Stimulated activated CD4-positive, alpha-beta T cell treated with anti-CD3 and anti-CD28 coated beads, Interleukin-1b, Interleukin-23, amount 100 ng/mL, for 4 hours (primary cell): ENCODE measurements at regions not wholly inside any gene's neighbourhood (a gene's known extent, or its start where the extent isn't known, plus 50 kb on each side); places are given as distances from the start of the nearest gene placed in this dataset.
"Not testable (repeated sequence)": the region's sequence is repeated elsewhere in the genome, so short reads cannot be mapped to it uniquely, and the experiment has no call there.

Source experiments
- DNase-seq, 2 donors: peaks; one replicate each; pipeline ENCODE4 v3.0.0-alpha.2; 2020; ENCODE audit warnings: low read depth in 2 of 2

- DNase-seq = no peak
Measured at GRCh38 chr21:23624281-23624680, 1983.0 kb downstream of the MRPL39 start.

GRCh38 chr21:23613014-23613413 is 1994.3 kb downstream of the MRPL39 start:
- DNase-seq = no peak

GRCh38 chr21:23612210-23612609 is 1995.1 kb downstream of the MRPL39 start:
- no peak for DNase-seq

- no peak for DNase-seq
Measured at GRCh38 chr21:23607782-23608431, 1999.4 kb downstream of the MRPL39 start.

GRCh38 chr21:23601549-23601948 is 2005.7 kb downstream of the MRPL39 start:
- no peak for DNase-seq

DNA sequence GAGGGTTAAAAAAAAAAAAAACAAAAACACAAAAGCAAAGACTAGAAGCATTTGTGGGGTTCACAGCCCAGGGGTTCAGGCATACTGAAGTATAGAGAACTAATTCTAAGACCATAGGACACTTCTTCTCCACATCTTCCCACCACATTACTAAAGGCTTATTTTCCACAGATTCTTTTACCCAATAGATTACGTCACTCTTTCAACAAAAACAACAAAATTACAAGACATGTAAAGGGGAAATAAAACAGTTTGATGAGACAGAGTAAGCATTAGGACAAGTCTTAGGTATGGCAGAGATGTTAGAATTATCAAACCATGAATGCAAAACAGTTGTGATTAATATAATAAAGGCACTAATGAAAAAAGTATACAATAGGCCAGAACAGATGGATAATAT is 2013.7 kb downstream of the MRPL39 start:
- no peak for DNase-seq

- DNase-seq = no peak
Measured at GRCh38 chr21:23585419-23585818, 2021.9 kb downstream of the MRPL39 start.

- no peak for DNase-seq
Measured at GRCh38 chr21:23579573-23579972, 2027.7 kb downstream of the MRPL39 start.

- DNase-seq = no peak
Measured at GRCh38 chr21:23578027-23578426, 2029.3 kb downstream of the MRPL39 start.

- no peak for DNase-seq
Measured at GRCh38 chr21:23574932-23575331, 2032.3 kb downstream of the MRPL39 start.

DNA sequence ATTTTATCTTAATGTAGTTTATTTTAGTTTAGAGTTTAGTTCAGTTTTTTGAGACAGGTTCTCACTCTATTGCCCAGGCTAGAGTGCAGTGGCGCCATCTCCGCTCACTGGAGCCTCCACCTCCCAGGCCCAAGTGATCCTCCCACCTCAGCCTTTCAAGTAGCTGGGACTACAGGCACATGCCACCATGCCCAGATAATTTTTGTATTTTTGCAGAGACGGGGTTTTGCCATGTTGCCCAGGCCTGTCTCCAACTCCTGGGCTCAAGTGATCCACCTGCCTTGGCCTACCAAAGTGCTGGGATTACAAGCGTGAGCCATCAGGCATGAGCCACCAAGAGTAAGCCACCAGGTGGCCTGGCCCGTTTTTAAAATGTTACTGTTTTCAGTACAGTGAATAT is 2058.4 kb downstream of the MRPL39 start:
- DNase-seq = not testable (repeated sequence)

DNA sequence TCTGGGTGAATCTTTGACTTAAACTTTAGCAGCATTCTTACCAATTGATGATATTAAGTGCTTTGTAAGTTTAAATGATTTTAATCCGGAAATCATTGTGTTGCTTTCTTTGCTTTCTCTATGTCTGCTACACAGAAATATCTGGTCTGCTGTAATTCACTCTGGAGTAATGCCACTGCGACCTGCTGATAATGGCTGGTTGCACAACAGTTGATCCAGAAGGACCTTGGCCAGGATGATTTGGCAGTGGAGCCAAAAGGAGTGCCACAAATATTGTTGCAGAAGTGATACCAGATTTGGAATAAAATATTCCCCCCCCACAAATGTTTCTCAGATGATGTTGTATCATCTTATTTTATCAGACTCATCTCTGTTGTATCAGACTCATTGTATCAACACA is 2063.9 kb downstream of the MRPL39 start:
- no peak for DNase-seq

GRCh38 chr21:23542097-23542496 is 2065.2 kb downstream of the MRPL39 start:
- DNase-seq = no peak

GRCh38 chr21:23541571-23541970 is 2065.7 kb downstream of the MRPL39 start:
- no peak for DNase-seq

DNA sequence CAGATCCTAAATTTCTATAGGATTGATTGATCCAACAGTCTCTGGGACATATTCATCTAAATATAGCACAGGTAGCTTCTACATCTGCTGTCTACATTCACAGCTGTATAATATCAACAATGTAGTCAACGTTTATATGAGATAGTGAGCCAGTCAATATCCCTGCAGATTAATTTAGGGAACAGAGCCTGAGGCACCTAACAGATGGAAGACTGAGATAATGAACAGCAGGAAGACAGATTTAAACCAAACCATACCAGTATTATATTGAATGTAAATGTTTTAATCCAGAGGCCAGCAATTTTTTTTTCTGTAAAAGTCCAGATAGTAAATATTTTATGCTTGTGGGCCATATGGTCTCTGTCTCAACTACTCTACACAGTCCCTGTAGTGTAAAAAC is 2072.4 kb downstream of the MRPL39 start:
- no peak for DNase-seq

GRCh38 chr21:23531444-23531843 is 2075.8 kb downstream of the MRPL39 start:
- no peak for DNase-seq

DNA sequence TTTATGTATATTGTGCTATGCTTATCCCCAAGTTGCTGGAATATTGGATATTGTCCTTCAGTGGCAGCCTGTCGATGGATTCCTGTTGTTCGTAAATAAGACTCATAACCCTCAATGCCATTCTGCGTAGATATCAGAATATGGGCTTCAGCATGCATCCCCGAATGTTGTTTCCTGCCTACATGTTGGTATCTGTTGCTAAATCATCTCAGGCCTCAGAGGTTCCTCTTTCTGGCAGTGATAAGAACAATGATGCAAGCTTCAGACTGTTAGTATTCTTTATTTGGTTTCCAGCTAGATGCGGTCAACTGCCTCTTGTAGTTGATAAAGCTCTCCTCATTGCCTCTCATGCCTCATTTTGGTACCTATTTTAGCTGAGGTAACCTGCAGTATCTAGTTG is 2082.6 kb downstream of the MRPL39 start:
- DNase-seq = no peak

GRCh38 chr21:23522751-23523150 is 2084.5 kb downstream of the MRPL39 start:
- DNase-seq = no peak

DNA sequence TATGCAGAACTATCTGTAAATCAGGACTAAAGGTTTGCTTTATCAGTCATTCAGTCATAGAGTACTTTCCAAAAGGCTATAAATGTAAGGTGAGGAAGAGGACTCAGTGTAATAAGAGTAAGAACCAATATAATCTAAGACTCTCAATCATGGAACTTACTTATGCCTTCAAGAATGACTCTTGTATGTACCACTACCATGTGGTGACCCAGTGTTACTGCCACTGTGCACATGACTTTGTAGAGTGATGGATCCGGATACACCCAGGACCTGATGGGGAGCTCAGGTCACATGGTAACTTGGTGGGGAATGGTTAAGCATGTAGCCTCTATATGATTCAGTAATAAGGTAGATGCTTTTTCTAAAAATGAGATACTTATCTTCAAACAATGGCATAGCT is 2099.8 kb downstream of the MRPL39 start:
- DNase-seq = no peak

DNA sequence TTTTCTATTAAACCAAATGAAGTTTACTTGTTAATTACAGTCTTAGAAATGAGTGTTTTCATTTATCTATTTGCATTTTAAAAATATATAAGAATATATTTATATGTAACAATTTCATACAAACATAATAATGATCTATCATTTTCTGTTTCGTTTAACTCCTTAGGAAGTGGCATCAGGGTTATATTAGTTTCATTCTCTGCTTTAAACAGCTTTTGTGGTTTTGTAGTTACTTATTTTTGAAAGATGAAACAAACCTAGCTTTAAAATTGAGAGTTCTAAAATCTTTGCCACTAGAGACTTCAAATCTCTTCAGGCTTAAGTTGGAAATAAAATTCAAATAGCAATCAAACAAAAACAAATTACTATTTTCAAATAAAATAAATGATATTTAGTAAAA is 2110.6 kb downstream of the MRPL39 start:
- no peak for DNase-seq

DNA sequence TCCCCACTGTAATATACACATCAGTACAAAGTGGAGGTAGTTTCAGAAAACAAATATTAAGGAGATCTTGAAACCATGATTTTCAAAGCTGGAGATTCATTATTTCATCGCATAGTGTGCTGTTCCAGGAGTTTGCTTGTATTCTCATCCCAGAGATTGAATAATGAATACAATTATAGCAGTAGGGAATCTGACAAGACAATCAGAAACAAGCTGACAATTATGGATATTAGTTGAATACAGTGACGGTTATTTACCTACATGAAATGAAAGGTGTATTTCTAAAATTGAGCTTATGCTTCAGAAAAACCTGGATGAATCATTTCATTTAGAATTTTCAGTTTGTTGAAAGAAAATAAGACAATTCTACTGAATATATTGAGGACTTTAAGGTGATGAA is 2119.0 kb downstream of the MRPL39 start:
- DNase-seq = no peak

DNA sequence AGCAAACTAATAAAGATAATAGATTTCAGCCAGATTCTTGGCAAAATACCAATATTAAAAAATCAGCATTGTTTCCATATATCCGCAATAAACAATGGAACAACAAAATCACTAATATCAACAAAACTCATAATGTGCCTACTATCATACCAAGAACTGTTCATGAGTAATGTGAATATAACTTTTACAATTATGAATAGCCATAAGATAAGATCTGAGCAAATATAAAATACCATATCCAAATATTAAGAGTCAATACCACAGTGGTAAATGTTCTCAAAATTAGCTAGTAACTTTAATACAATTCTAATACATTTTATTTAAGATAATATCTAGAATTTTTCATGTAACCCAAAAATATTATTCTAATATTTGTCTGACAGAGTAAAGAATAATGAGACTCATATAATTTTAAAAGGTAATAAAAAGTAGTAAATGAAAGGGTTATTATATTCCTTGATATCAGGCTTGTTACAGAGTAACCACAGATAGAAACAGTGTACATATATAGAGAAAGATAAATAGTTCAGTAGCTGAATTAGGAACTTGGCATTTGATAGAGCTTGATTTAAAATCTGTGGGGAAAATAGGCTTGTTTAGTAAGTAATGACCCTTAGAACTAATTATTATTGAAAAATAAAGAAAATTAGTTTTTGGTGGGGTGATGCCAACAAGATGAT is 2126.6 kb downstream of the MRPL39 start:
- DNase-seq = no peak

GRCh38 chr21:23478381-23478780 is 2128.9 kb downstream of the MRPL39 start:
- DNase-seq = no peak
